A673 (cell line): ENCODE measurements at regions not wholly inside any gene's neighbourhood (a gene's known extent, or its start where the extent isn't known, plus 50 kb on each side); places are given as distances from the start of the nearest gene placed in this dataset.
"Not testable (repeated sequence)": the region's sequence is repeated elsewhere in the genome, so short reads cannot be mapped to it uniquely, and the experiment has no call there.

Source experiments
- EZH2 ChIP-seq: fragments of 200-600 bp; sonication (generic); IDR thresholded peaks from 2 replicates; pipeline ENCODE4 v1.6.1; 2017; ENCODE audit warnings: borderline replicate concordance, low read depth, mild to moderate bottlenecking, mixed read lengths, antibody characterized with exemption, low read length; ENCODE audit not compliant: poor library complexity, severe bottlenecking
- TF ChIP-seq, protein P1 (sequence below): fragments of 300-800, 200-600 bp; sonication (generic); conservative IDR thresholded peaks from 2 replicates; pipeline ENCODE4 v1.5.1; 2017; ENCODE audit warnings: low read depth, mild to moderate bottlenecking, antibody characterized with exemption, low read length, moderate library complexity, mixed read lengths

DNA sequence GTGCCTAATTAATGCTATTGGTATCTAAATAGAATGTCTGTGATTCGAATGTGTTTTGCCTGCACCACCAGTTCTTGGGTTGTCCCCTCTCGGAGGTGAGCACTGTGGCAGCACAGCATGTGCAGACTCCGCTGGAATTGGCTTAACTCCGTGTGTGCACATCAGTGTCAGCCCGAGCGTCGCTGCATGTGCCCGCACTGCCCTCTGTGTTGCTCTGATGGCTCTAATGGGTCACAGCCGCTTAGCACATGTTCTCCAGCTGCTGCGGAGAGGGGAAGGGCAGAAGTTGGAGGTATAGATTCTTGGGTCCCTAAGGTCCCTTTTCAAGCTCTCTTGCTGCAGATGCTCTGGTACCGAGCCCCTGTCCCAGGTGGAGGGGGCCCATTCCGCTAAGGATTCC is 75.1 kb downstream of the CDRT15L2 start:
- not testable (repeated sequence) for TF ChIP-seq EZH2
- TF ChIP-seq, protein P1, sequence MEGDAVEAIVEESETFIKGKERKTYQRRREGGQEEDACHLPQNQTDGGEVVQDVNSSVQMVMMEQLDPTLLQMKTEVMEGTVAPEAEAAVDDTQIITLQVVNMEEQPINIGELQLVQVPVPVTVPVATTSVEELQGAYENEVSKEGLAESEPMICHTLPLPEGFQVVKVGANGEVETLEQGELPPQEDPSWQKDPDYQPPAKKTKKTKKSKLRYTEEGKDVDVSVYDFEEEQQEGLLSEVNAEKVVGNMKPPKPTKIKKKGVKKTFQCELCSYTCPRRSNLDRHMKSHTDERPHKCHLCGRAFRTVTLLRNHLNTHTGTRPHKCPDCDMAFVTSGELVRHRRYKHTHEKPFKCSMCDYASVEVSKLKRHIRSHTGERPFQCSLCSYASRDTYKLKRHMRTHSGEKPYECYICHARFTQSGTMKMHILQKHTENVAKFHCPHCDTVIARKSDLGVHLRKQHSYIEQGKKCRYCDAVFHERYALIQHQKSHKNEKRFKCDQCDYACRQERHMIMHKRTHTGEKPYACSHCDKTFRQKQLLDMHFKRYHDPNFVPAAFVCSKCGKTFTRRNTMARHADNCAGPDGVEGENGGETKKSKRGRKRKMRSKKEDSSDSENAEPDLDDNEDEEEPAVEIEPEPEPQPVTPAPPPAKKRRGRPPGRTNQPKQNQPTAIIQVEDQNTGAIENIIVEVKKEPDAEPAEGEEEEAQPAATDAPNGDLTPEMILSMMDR: not testable (repeated sequence)
